ENCODE measurements at regions not wholly inside any gene's neighbourhood (a gene's known extent, or its start where the extent isn't known, plus 50 kb on each side); places are given as distances from the start of the nearest gene placed in this dataset.
"Not testable (repeated sequence)": the region's sequence is repeated elsewhere in the genome, so short reads cannot be mapped to it uniquely, and the experiment has no call there.

DNA sequence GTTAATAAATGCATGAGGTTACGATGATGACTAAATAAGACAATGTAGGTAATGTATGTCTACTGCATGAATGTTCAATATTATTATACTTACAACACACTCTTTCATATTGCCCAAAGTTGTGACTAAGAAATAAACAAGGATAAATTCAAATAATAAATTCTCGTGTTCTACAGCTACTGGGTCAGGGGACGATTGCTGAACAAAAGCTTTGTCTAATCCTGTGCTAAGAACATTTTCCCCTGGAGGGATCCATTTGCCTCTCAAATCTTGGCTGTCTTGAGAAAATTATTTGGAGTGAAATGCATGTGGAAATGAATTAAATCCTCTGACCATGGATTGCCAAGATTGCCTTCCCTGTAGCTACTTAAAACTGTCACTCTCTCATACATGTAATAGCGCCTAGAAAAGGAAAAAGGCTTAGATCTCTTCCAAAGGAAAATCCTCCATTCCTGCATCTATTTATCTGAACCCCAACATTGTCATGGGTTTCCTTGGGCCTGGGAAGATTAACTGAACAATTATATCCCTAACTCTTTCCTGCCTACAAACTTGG, 893.8 kb upstream of the ACO1 start:
- DNase-seq, result no peak

- no peak for DNase-seq
Measured at GRCh38 chr9:31492229-31492628, 892.2 kb upstream of the ACO1 start.

DNA sequence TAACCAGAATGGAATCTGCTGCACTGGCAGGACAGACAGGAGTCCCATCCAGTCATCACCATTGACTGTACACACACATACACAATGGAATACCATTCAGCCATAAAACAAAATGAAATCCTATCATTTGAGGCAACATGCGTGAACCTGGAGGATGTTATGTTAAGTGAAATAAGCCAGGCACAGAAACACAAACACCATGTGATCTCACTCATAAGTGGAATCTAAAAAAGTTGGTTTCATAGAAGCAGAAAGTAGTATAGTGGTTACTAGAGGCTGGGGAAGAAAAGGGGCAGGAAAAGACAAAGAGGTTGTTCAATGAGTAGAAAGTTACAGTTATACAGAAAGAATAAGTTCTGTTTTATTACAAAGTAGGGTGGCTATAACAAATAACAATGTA, 884.0 kb upstream of the ACO1 start:
- no peak for DNase-seq

DNA sequence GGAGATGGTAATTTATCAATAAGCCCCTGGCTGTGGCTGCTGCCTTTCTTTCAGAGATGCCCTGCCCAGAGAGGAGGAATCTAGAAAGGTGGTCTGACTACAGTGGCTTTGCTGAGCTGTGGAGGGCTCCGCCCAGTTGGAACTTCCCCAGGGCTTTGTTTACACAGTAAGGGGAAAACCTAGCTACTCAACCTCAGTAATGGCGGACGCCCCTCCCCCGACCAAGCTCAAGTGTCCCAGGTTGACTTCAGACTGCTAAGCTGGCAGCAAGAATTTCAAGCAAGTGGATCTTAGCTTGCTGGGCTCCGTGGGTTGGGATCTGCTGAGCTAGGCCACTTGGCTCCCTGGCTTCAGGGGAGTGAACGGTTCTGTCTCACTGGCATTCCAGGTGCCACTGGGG, 865.4 kb upstream of the ACO1 start:
- DNase-seq, result no peak

- no peak for DNase-seq
Measured at GRCh38 chr9:31519424-31519823, 865.0 kb upstream of the ACO1 start.

DNA sequence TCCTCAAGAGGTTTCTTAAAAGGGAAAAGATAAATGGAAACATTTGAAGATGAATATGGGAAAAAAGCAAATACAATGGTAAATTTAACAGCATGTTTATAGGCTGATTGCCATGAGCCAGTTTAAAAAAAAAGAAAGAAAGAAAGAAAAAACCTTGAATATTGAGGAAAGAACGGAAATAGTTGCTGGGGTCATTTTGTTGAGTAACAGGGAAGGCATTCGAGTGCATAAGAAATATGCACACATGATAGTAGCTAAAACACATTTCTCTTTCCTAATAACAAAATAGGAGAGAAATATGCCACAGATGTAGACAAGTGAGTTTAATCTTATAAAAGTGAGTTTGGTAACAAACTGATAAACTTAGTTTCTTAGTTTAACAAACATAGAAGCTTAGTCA, 864.6 kb upstream of the ACO1 start:
- no peak for DNase-seq

DNA sequence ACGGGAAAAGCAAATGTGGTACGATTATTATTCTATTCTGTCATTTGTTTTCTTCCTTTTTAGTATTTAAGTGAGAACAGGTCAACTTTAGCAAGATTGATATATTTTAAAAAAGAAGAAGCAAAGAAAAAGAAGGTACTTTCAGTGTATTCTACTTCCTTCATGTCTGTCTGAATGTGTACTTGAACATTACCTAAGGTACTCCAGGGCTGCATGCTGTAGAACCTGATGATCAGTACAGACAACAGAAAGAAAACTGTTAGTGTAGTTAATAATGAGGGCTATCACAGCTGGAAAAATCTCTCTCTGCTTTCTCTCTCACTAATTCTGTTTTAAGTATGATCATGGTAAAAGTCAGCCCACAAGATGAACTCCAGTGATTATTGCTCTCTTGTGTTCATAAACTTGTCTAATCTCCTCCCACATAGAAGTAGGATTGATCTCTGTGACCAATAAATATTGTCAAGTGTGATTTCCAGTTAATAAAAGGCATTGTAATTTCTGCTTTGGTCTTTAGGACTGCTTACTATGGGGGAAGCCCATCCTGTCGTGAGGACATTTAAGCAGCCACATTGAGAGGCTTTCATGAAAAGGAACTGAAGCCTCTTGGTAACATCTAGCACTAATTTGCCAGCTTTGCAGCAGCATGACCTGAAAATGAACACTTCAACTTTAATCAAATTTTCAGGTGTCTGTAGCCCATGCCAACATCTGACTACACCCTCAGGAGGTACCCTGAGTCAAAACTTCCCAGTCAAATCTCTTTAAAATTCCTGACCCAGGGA, 864.0 kb upstream of the ACO1 start:
- DNase-seq, result no peak

DNA sequence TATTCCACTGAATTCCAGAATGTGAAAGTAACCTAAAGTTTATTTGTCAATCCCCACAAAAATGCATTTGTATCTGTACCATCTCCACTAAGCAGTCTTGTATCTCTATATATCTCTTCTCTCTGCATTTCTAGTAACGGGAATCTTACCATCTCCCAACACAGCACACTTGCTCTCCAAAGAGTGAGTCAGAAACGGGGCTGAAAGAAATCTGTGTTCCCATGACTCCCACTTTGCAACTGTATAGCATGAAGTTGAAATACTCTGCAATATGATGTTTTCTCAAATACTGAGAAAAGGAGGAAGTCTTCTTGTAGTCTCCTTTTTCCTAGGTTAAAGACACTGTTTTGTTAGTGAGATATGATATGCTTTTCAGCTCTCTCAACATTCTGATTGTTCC, 848.8 kb upstream of the ACO1 start:
- no peak for DNase-seq

DNA sequence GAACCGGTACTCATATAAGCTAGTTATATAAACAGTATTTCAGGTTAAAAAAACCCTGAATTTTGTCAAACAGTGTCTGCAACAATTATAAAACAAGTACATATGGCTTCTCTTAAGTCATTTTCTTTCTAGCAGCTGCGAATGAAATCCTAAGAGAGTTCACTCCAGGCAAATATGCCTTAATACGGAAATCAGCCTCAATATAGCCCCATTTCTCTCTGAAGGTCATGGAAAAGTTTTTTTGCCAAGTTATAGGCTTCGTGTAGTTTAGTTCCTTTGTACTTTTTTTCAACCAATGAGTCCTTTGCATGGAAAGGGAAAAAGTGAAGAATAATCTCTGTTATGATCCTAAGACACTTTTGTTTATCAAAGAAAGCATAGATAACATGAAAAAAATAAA, 848.0 kb upstream of the ACO1 start:
- no peak for DNase-seq

DNA sequence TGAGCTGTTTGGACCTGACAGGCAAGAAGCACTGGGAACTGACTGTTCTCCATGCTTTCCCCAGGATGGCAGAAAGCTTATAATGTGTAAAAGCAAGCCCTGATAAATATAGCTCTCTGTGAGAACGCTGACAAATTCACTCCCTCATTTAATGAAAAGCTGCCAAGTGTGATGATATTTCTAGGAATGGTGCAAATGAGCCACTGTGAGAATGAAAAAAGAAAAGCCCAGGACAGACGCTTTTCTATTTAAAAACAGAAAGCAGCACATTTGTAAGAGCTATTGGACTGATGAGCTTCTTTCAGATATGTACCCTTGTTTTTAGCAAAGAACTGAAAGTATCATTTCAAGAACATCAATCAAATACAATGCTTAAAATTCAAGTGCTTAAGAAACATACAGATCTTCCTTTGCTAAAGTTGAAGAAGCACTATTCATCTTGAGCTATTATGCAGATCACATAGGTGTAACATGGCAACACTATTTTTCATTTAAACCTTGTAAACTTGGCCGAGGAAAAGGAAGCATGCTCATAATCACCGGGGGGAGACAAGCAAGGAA, 842.6 kb upstream of the ACO1 start:
- DNase-seq, result no peak

DNA sequence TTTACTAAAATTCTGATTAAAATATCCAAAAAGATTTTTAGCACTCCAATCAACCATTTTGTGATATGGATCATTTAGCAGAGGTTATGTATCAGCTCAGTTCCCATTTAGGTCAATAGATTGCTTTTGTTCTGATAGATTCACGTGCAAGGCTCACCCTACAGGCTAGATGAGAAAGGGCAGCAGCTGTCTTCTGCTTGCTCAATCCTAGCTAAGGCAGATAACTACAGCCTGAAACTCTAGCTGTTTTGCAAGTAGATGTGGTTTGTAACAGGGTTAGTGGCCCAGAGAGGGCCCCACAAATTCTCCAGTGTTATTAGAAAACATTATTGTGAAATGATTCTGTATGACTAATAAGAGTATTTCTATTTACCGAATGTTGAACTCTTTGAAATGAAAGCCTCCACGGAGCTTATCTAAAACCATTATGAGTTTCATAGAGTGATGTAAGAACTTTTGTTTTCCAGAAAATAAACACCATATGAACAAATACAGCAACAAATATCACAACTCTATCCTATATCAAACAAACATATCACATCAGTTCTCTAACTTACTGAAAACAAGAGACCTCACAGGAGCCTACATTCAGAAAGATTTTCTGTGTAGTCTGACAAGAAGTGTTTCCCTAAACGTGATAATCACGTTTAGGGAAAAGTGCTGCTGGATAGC, 841.9 kb upstream of the ACO1 start:
- peak; percentile 0 for DNase-seq

- DNase-seq, result no peak
Measured at GRCh38 chr9:31554941-31555340, 829.5 kb upstream of the ACO1 start.

GRCh38 chr9:31556667-31557463, 827.6 kb upstream of the ACO1 start:
- no peak for DNase-seq

DNA sequence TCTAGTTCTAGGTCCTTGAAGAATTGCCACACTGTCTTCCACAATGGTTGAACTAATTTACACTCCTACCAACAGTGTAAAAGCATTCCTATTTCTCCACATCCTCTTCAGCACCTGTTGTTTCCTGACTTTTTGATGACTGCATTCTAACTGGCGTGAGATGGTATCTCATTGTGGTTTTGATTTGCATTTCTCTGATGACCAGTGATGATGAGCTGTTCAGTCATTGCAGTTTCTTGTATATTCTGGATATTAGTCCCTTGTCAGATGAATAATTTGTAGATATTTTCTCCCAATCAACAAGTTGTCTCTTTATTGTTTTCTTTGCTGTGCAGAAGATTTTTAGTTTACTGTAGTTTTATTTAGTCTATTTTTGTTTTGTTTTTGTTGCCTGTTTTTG, 812.3 kb upstream of the ACO1 start:
- DNase-seq, result not testable (repeated sequence)

- DNase-seq, result no peak
Measured at GRCh38 chr9:31573561-31573960, 810.9 kb upstream of the ACO1 start.

DNA sequence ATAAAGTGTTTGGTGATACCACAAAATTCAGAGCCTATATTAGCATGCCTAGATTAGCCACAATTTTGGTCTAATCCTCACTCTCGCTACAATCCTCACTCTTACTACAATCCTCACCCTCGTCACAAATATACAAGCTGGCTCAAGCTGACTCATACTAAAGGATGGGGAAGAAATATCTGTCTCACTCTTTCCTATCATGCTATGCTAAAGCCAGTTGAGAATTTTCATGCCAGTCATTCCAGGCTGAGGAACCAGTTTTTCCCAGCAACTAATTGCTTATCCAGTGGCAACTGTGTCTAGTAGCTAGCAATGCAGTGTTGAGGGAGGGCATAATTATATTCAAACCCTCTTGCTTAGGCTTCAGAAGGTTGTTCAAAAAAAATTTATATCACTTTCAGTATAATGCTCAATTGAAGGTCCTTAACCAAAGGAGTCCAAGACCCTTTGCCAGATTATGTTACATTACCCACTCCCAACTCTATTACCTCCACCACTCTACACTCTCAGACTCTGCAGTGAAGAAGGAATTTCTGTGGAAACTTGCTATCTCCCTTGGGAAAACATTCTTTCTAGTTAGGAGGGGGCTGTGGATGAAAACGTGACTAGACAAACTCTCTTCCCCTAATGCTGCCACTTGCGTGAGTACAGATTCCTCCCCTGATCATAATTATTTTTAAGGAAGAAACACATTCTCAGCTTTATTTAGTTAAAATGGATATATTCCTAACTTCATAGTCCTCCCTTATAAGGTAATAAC, 810.3 kb upstream of the ACO1 start:
- DNase-seq, result no peak

GRCh38 chr9:31582071-31582470, 802.4 kb upstream of the ACO1 start:
- no peak for DNase-seq

GRCh38 chr9:31582561-31582960, 801.9 kb upstream of the ACO1 start:
- DNase-seq, result no peak

DNA sequence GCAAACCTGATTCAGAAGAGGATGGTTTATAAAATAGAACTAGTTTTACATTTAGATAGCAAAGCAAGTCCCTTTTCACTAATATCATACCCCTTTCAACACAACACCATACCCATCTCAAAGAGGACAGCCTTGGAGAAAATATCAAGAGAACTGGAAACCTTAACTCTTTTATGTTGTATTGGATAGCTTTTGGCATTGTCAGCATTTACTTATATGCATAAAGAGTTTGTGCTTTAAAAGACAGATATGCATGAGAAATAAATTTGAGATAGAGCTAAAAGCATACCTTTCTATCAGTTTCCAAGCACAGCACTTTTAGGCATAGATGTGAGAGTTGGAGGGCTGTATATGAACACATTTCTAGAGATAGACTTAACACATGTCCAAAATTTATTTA, 799.3 kb upstream of the ACO1 start:
- DNase-seq, result no peak

- DNase-seq, result no peak
Measured at GRCh38 chr9:31587146-31587545, 797.3 kb upstream of the ACO1 start.

GRCh38 chr9:31588006-31588405, 796.4 kb upstream of the ACO1 start:
- DNase-seq, result no peak

GRCh38 chr9:31588756-31589155, 795.7 kb upstream of the ACO1 start:
- no peak for DNase-seq

DNA sequence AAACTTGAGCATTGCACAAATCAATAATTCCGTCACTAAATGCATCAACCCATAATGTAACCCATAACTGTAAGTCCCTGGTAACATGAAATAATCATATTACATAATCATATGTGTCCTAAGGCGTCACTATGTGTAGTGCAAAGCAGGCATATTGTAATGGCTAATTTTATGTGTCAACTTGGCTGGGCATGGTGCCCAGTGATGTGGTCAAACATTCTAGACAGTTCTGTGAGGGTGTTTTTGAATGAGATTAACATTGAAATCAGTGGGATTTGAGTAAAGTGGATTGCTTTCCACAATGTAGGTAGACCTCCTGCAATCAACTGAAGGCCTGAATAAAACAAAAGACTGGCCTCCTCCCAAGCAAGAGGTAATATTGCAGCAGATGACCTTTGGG, 794.4 kb upstream of the ACO1 start:
- DNase-seq, result no peak

Data from NCI-H2107 (cell line).